Activated CD8-positive, alpha-beta T cell treated with anti-CD3 and anti-CD28 coated beads for 36 hours (primary cell): ENCODE measurements at regions not wholly inside any gene's neighbourhood (a gene's known extent, or its start where the extent isn't known, plus 50 kb on each side); places are given as distances from the start of the nearest gene placed in this dataset.

Source experiments
- ATAC-seq: fragments of 200-7000 bp; cut with Tn5 transposase; one replicate; pipeline ENCODE4 v1.10.0; 2021; ENCODE audit warnings: mild to moderate bottlenecking, moderate library complexity
- CTCF ChIA-PET: fragments of 350-600 bp; sonication (Branson Sonifier 250); formaldehyde crosslinking; loops from one replicate; lab custom pipeline; 2021; ENCODE audit warnings: antibody characterized with exemption; lab: Charles Lee
- POLR2A ChIA-PET: fragments of 350-600 bp; sonication (Branson Sonifier 250); formaldehyde crosslinking; loops from one replicate; lab custom pipeline; 2021; ENCODE audit warnings: antibody characterized with exemption; lab: Charles Lee
- DNase-seq: peaks from one replicate; pipeline ENCODE4 v3.0.0-alpha.2; 2020
- H3K27ac Mint-ChIP-seq: one replicate; pipeline ENCODE4 v1.8.0; 2021; ENCODE audit warnings: mild to moderate bottlenecking, mixed read lengths
- H3K27me3 Mint-ChIP-seq: one replicate; pipeline ENCODE4 v1.8.0; 2021; ENCODE audit warnings: mixed read lengths
- H3K36me3 Mint-ChIP-seq: one replicate; pipeline ENCODE4 v1.8.0; 2021; ENCODE audit warnings: low read depth, mixed read lengths
- H3K4me1 Mint-ChIP-seq: one replicate; pipeline ENCODE4 v1.8.0; 2021; ENCODE audit warnings: low read depth, mixed read lengths
- H3K4me3 Mint-ChIP-seq: one replicate; pipeline ENCODE4 v1.8.0; 2021; ENCODE audit warnings: mild to moderate bottlenecking, moderate library complexity, mixed read lengths
- H3K9me3 Mint-ChIP-seq: one replicate; pipeline ENCODE4 v1.8.0; 2021; ENCODE audit warnings: mixed read lengths
- CTCF ChIP-seq: fragments of 200-600 bp; IDR thresholded peaks from one replicate; pipeline ENCODE4 v1.8.0; 2022; ENCODE audit warnings: antibody characterized with exemption, mild to moderate bottlenecking
- intact Hi-C: fragments of 100-400 bp; cut with micrococcal nuclease; formaldehyde crosslinking; loops from one replicate; pipeline ENCODE4 v1.10.0; 2022

DNA sequence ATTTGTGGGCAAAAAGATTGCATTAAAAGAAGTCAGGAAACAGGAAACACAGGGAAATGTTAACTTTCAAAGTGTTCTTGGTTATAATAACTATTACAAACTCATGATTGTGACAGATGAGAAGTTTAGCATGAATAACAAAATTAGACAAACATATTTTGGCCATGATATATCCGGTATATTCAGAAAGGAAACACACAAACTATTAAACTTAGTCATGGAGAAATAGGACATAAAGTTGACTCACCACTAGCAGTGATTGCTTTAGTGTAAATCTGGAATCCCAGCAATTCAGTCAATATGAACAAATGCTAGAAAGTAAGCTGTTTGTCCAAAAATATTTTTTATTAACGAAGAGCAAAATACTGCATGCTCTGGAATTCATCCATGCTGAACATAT is 1299.9 kb downstream of the C4orf33 start:
- Mint-ChIP-seq H3K4me3 (no peak overlapping the region), H3K36me3 (no peaks in the 10 kb centered on the region), H3K27me3 (no peaks in the 10 kb centered on the region), H3K27ac (no peak overlapping the region), H3K4me1 (no peaks in the 10 kb centered on the region), H3K9me3 (peaks cover 6% of the 10 kb centered on the region)
- ATAC-seq (no peak), DNase-seq (no peak)
- ChIA-PET POLR2A (no interaction called here), CTCF (no interaction called here)
- no peak for TF ChIP-seq CTCF
- intact Hi-C loops: no loop called here

- H3K9me3 Mint-ChIP-seq: peaks cover 2% of the 10 kb centered on the region
- DNase-seq (no peak), ATAC-seq (no peak)
- ChIA-PET CTCF (no interaction called here), POLR2A (no interaction called here)
- H3K4me1 Mint-ChIP-seq: no peaks in the 10 kb centered on the region
- no peak overlapping the region for H3K27ac Mint-ChIP-seq
- H3K27me3 Mint-ChIP-seq: no peaks in the 10 kb centered on the region
- intact Hi-C loops: no loop called here
- TF ChIP-seq CTCF: no peak
- no peaks in the 10 kb centered on the region for H3K36me3 Mint-ChIP-seq
- H3K4me3 Mint-ChIP-seq: no peak overlapping the region
These were observed 1307.3 kb downstream of the C4orf33 start for GRCh38 chr4:130403221-130403620.

GRCh38 chr4:130416228-130416627 is 1320.3 kb downstream of the C4orf33 start:
- intact Hi-C loops: no loop called here
- Mint-ChIP-seq H3K4me1 (no peaks in the 10 kb centered on the region), H3K9me3 (peaks cover 5% of the 10 kb centered on the region), H3K27ac (no peak overlapping the region), H3K4me3 (no peak overlapping the region), H3K36me3 (no peaks in the 10 kb centered on the region), H3K27me3 (no peaks in the 10 kb centered on the region)
- POLR2A ChIA-PET: no interaction called here
- TF ChIP-seq CTCF: no peak
- CTCF ChIA-PET: no interaction called here
- no peak for DNase-seq
- ATAC-seq: no peak

- Mint-ChIP-seq H3K4me3 (no peak overlapping the region), H3K27ac (no peak overlapping the region), H3K27me3 (no peaks in the 10 kb centered on the region), H3K36me3 (no peaks in the 10 kb centered on the region), H3K4me1 (no peaks in the 10 kb centered on the region), H3K9me3 (no peaks in the 10 kb centered on the region)
- ChIA-PET POLR2A (no interaction called here), CTCF (no interaction called here)
- no peak for TF ChIP-seq CTCF
- DNase-seq: no peak
- ATAC-seq: no peak
- intact Hi-C loops: no loop called here
These were observed 1323.4 kb downstream of the C4orf33 start for GRCh38 chr4:130419211-130419975.

- H3K27me3 Mint-ChIP-seq: no peaks in the 10 kb centered on the region
These were observed 1326.3 kb downstream of the C4orf33 start for GRCh38 chr4:130422261-130422660.

More at GRCh38 chr4:130422261-130422660, 1326.3 kb downstream of the C4orf33 start:
- no peaks in the 10 kb centered on the region for H3K36me3 Mint-ChIP-seq
- ATAC-seq (no peak), DNase-seq (no peak)
- no peaks in the 10 kb centered on the region for H3K4me1 Mint-ChIP-seq
- peaks cover 3% of the 10 kb centered on the region for H3K9me3 Mint-ChIP-seq
- H3K27ac Mint-ChIP-seq: no peak overlapping the region
- intact Hi-C loops: no loop called here
- TF ChIP-seq CTCF: no peak
- CTCF ChIA-PET: interaction anchor here (0.6 kb wide), 1 partner anchor 88 kb away, joined by 3 read pairs; no protein-coding TSS in a partner anchor
- H3K4me3 Mint-ChIP-seq: no peak overlapping the region
- POLR2A ChIA-PET: no interaction called here
